ENCODE measurements at regions not wholly inside any gene's neighbourhood (a gene's known extent, or its start where the extent isn't known, plus 50 kb on each side); places are given as distances from the start of the nearest gene placed in this dataset.
A peak's percentile ranks its signal among the peaks of the same experiment; 100 is the strongest.
"Not testable (repeated sequence)": the region's sequence is repeated elsewhere in the genome, so short reads cannot be mapped to it uniquely, and the experiment has no call there.

DNA sequence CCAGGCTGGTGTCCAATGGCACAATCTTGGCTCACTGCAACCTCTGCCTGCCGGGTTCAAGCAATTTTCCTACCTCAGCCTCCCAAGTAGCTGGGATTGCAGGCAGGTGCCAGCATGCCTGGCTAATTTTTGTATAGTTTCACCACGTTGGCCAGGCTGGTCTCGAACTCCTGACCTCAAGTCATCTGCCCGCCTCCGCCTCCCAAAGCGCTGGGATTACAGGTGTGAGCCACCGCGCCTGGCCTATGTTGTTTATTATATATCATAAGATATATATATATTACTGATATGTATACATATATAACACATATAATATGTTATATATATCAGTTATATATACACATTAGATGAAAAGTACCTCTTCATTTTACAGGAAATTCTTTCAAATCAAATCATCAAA is 914.7 kb downstream of the FOXD4L5 start:
- not testable (repeated sequence) for DNase-seq (ENCODE audit: low read depth)

DNA sequence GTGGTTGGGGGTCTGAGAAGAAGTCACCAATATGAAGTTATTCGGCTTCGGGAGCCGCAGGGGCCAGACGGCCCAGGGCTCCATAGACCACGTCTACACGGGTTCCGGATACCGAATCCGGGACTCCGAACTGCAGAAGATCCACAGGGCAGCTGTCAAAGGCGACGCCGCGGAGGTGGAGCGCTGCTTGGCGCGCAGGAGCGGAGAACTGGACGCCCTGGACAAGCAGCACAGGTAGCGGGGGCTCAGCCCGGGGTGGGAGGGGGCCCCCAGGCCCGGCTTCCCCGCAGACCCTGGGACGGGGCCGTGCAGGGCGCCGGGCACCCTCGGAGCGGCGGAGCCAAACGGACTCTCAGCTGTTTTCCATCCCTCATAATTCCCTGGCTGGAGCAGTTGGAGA is 915.4 kb downstream of the FOXD4L5 start:
- not testable (repeated sequence) for DNase-seq (ENCODE audit: low read depth)

DNA sequence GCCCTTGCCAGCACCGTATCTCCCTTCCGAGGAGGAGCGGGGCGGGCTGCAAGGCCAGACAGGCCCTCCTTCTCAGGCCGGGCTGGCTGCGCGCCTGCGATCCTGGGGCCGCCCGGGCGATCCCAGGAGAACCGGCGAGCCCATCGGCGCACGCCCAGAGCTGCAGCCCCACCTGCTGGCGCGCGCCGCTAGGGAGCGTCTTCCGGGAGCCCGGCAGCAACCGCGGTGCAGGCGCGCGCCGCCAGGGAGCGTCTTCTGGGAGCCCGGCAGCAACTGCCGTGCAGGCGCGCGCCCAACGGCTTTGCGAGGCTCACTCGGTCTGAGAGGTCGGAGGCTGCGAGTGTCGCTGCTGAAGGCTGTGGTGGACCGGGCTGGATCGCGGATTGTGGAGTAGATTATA is 915.9 kb downstream of the FOXD4L5 start:
- DNase-seq (ENCODE audit: low read depth), result peak; percentile 86

DNA sequence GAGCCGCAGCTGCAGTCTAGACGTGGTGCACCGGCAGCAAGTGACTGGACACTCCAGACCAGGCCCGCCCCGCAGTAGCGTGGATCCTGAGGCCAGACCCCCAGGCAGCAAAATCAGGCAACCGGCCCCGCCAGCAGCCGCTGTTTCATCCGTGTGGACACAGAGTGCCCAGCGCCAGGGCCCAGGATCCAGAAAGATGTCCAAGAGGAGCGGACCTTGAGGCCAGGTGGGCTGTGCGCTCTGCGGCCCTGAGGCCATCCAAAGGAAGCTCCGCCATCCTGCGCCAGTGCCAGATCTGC is 916.4 kb downstream of the FOXD4L5 start:
- DNase-seq (ENCODE audit: low read depth), result not testable (repeated sequence)

DNA sequence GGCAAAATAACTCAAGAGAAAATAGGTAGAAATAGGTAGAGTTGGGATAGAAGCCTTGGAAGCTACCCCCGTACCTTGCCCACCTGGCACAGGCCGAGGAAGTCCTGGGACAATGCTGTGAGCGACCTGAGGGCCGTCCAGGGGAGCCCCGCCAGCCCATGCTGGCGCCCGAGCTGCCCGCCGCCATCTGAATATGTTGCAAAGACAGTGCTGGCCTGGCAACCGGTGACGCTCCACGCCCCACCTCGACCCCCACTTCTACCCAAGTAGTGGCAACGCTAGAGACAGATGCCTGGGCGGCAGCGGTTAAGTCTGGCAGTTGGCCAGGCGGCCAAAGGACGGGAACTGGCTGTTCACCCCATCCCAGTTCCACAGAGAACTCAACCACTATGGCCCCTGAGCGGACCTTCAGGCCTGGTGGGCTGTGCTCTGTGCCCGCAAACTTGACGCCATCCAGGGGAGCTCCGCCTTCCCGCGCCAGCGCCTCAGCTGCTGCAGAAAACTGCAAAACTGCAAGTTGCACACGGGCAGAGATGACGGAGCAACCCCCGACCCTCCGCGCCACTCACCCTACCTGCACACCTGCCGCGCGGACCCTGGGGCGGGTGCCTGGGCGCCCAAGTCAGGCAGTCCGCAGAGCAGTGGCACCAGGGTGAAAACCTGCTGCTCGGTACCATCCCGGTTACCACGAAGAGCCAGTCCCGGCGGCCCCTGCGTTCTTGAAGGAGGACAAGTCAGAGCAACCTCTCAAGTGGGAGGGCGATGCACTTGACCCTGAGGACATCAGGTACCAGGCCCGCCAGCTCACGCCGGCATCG is 917.0 kb downstream of the FOXD4L5 start:
- not testable (repeated sequence) for DNase-seq (ENCODE audit: low read depth)
